ENCODE measurements at regions not wholly inside any gene's neighbourhood (a gene's known extent, or its start where the extent isn't known, plus 50 kb on each side); places are given as distances from the start of the nearest gene placed in this dataset.

GRCh38 chr4:189765736-189766135 is 174.9 kb upstream of the FRG1 start:
- intact Hi-C loops (cut with DNase I; ENCODE audit: low total_unique reads) = no loop called here
- Histone ChIP-seq H3K27ac (no peak overlapping the region), H3K4me1 (no peaks in the 10 kb centered on the region), H3K9me3 (no peaks in the 10 kb centered on the region), H3K27me3 (replicated peaks in 1 of 7) (no peaks in the 10 kb centered on the region), H3K36me3 (no peaks in the 10 kb centered on the region), H3K4me3 (no peak overlapping the region)
- no peak for DNase-seq
- no peak for TF ChIP-seq POLR2A (IDR thresholded peaks at IDR 0.05)
- no peak for TF ChIP-seq POLR2AphosphoS5 (IDR thresholded peaks at IDR 0.05)
- no peak for TF ChIP-seq CTCF (IDR thresholded peaks at IDR 0.05 in 8 of 11, conservative IDR thresholded peaks at IDR 0.05 in 3 of 11)
- 49 to 76% (median 60%) methylated on average over 6 of the region's 6 CpGs for WGBS, 5 donors

GRCh38 chr4:189767941-189768340 is 172.7 kb upstream of the FRG1 start:
- Histone ChIP-seq H3K27me3 (replicated peaks in 1 of 7) (no peaks in the 10 kb centered on the region), H3K4me3 (no peak overlapping the region), H3K36me3 (no peaks in the 10 kb centered on the region), H3K27ac (no peak overlapping the region), H3K9me3 (peaks cover 0 to 2% (median 0%) of the 10 kb centered on the region in 8 donors), H3K4me1 (no peaks in the 10 kb centered on the region)
- 87 to 92% (median 90%) methylated on average over 4 of the region's 4 CpGs for whole genome bisulfite sequencing, 5 donors
- no peak for DNase-seq
- TF ChIP-seq POLR2AphosphoS5 (IDR thresholded peaks at IDR 0.05) (no peak), CTCF (IDR thresholded peaks at IDR 0.05 in 8 of 11, conservative IDR thresholded peaks at IDR 0.05 in 3 of 11) (no peak), POLR2A (IDR thresholded peaks at IDR 0.05) (no peak)
- intact Hi-C loops (cut with DNase I; ENCODE audit: low total_unique reads) = no loop called here

- Histone ChIP-seq H3K36me3 (no peaks in the 10 kb centered on the region), H3K27me3 (replicated peaks in 1 of 7) (no peaks in the 10 kb centered on the region), H3K27ac (no peak overlapping the region), H3K4me3 (no peak overlapping the region), H3K4me1 (no peaks in the 10 kb centered on the region), H3K9me3 (peaks cover 0 to 9% (median 0%) of the 10 kb centered on the region in 8 donors)
- TF ChIP-seq CTCF (IDR thresholded peaks at IDR 0.05 in 8 of 11, conservative IDR thresholded peaks at IDR 0.05 in 3 of 11) = no peak
- no peak for TF ChIP-seq POLR2A (IDR thresholded peaks at IDR 0.05)
- no peak for TF ChIP-seq POLR2AphosphoS5 (IDR thresholded peaks at IDR 0.05)
- intact Hi-C loops (cut with DNase I; ENCODE audit: low total_unique reads) = no loop called here
- DNase-seq = no peak
- WGBS, 5 donors = 78 to 88% (median 83%) methylated on average over 9 of the region's 9 CpGs
These were observed 171.5 kb upstream of the FRG1 start for GRCh38 chr4:189769131-189769530.

DNA sequence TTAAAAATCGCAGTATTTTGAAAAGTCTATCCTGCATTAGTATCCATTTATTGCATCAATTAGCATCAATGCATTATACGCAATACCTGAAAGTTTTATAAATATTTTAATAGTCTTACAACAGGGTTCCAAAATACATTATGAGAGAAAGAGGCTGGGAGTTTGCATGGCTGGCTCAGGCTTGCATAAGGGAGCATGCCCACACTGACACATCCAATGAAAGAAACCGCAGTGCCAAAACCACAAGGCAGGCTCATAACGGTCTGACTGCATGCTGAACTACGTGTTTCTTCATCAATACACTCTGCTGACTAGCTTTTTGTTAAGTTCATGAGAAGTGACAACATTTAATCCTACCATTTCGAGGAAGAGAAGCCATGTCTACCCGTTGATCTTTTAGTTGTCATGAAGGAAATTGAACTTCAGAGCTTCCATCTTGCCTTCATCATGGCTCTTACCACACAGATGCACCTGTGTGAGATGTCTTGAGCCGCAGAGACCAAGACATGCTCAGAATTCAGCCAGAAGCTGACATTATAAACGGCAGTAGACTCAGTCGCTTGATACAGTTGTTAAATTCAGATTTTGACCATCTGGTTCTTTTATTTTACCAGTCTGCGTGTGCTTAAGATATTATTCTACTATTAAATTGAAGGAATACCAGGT is 168.8 kb upstream of the FRG1 start:
- no peaks in the 10 kb centered on the region for H3K36me3 ChIP-seq
- WGBS, 5 donors = 82 to 91% (median 86%) methylated on average over 11 of the region's 11 CpGs

More for the DNA sequence above, 168.8 kb upstream of the FRG1 start:
- intact Hi-C loops (cut with DNase I; ENCODE audit: low total_unique reads) = no loop called here
- TF ChIP-seq CTCF (IDR thresholded peaks at IDR 0.05 in 8 of 11, conservative IDR thresholded peaks at IDR 0.05 in 3 of 11) (no peak), POLR2AphosphoS5 (IDR thresholded peaks at IDR 0.05) (no peak), POLR2A (IDR thresholded peaks at IDR 0.05) (no peak)
- Histone ChIP-seq H3K4me1 (no peaks in the 10 kb centered on the region), H3K9me3 (peaks cover 0 to 9% (median 0%) of the 10 kb centered on the region in 8 donors), H3K27me3 (replicated peaks in 1 of 7) (no peaks in the 10 kb centered on the region), H3K4me3 (no peak overlapping the region), H3K27ac (no peak overlapping the region)
- no peak for DNase-seq

Data from spleen (tissue), 11 donors.